ENCODE measurements at regions not wholly inside any gene's neighbourhood (a gene's known extent, or its start where the extent isn't known, plus 50 kb on each side); places are given as distances from the start of the nearest gene placed in this dataset.

DNA sequence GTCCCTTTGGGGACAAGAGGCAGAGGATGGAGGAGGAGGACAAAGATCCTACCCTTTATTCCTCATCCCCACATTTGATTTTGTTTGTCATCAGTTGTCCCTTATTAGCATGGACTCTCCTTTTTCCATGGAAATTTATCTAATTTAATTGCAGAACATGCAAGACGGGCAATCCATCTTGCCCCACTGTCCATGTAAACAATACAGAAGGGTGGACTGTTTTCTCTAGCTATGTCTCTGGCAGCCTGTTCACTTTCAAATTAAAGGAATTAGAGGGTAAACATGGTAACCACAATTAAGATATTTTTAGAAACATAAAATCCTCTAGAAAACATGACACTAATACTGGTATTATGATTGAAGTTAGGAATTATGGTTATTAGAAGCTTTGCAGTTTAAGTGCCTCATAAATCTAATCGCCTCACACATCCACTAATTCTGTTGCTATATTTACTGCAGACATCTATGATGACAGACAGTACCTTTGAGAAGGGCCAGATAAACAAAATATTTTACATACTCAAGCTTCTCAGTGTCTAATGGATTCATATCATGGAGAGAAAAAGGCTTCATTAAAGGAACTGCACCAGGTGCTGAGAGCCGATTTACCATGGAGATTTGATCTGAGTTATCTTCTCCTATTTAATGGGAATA is 215.5 kb downstream of the LNPK start:
- TF ChIP-seq, protein P1, sequence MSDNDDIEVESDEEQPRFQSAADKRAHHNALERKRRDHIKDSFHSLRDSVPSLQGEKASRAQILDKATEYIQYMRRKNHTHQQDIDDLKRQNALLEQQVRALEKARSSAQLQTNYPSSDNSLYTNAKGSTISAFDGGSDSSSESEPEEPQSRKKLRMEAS (IDR thresholded peaks at IDR 0.05): no peak
- TF ChIP-seq TCF12 (IDR thresholded peaks at IDR 0.05; ENCODE audit: low read depth): no peak
- no peak for TF ChIP-seq ZBTB7A (IDR thresholded peaks at IDR 0.05; ENCODE audit: low read depth)

DNA sequence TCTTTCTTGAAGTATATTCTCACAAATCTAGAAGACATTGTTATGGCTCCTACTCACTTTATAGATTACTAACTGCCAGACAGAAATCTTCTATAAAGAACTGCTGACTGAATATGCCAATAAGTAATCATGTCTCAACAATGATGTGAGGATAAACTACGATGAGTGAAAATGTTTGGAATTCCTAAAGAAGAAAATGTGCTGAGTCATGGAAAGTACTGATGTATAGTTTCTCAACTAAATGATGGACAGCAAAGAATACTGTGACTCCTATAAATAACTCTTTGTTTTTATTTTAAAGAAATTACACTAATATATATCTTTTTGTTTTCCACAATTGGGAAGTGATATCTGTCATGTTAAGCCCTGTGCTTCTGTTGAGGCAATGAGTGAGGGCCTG is 232.9 kb downstream of the LNPK start:
- TF ChIP-seq CEBPB (IDR thresholded peaks at IDR 0.05): no peak
- TF ChIP-seq TAF1 (IDR thresholded peaks at IDR 0.05; ENCODE audit: low read depth): no peak

DNA sequence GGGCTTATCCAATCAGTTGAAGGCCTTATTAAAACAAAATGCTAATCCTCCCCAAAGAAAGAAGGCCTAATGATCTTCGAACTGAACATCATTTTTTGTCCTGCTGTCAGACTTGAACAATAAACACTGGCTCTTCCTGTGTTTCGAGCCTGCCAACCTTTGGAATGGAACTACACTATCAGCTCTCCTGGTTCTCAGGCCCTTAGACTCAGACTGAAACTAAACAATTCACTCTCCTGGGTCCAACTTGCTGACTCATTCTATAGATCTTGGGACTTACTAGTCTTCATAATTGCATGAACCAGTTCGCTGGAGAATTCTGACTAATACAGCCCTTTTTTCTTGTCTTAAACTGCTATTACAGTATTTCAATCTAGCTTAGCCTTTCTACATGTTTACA is 235.2 kb downstream of the LNPK start:
- TF ChIP-seq CREB1 (IDR thresholded peaks at IDR 0.05; ENCODE audit: low read depth) (no peak), EGR1 (IDR thresholded peaks at IDR 0.05) (no peak), TCF12 (IDR thresholded peaks at IDR 0.05; ENCODE audit: low read depth) (no peak), FOXM1 (IDR thresholded peaks at IDR 0.05; ENCODE audit: borderline replicate concordance, low read depth) (no peak), TEAD4 (IDR thresholded peaks at IDR 0.05) (no peak)

DNA sequence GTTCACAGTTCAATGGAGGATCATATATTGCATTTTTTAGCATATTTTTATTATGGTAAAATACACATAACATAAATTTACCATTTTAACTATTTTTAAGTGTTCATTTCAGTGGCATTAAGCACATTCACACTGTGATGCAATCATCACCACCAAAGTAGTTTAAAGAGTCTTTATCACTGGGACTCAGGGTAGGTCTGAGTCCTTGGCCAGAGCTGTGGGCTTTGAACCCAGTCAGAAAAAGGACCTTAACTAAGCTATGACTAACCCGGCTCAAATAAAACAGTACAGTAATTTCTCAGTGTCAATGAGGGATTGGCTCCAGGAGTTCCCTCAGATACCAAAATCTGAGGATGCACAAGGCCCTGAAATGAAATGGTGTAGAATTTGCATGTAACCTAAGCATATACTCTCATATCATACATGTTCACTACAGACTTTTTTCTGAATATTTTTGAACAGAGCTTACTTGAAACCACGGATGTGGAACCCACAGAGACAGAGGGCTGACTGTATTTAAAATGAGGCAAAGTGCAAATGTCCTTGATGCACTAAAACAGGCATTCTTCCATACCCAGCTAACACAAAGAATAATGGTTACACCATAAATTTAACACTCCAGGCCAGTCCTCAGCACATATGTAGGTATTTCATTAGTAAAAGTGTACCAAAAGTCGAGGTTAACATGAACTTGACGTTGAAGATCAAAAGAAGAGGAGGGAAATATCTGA is 246.2 kb downstream of the LNPK start:
- TF ChIP-seq EGR1 (IDR thresholded peaks at IDR 0.05): no peak
- TF ChIP-seq, protein P2, sequence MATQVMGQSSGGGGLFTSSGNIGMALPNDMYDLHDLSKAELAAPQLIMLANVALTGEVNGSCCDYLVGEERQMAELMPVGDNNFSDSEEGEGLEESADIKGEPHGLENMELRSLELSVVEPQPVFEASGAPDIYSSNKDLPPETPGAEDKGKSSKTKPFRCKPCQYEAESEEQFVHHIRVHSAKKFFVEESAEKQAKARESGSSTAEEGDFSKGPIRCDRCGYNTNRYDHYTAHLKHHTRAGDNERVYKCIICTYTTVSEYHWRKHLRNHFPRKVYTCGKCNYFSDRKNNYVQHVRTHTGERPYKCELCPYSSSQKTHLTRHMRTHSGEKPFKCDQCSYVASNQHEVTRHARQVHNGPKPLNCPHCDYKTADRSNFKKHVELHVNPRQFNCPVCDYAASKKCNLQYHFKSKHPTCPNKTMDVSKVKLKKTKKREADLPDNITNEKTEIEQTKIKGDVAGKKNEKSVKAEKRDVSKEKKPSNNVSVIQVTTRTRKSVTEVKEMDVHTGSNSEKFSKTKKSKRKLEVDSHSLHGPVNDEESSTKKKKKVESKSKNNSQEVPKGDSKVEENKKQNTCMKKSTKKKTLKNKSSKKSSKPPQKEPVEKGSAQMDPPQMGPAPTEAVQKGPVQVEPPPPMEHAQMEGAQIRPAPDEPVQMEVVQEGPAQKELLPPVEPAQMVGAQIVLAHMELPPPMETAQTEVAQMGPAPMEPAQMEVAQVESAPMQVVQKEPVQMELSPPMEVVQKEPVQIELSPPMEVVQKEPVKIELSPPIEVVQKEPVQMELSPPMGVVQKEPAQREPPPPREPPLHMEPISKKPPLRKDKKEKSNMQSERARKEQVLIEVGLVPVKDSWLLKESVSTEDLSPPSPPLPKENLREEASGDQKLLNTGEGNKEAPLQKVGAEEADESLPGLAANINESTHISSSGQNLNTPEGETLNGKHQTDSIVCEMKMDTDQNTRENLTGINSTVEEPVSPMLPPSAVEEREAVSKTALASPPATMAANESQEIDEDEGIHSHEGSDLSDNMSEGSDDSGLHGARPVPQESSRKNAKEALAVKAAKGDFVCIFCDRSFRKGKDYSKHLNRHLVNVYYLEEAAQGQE (IDR thresholded peaks at IDR 0.05; ENCODE audit: low read depth): no peak
- no peak for TF ChIP-seq TCF12 (IDR thresholded peaks at IDR 0.05; ENCODE audit: low read depth)
- no peak for TF ChIP-seq RAD21 (IDR thresholded peaks at IDR 0.05; ENCODE audit: low read depth)
- TF ChIP-seq CEBPB (IDR thresholded peaks at IDR 0.05): no peak
- TF ChIP-seq, protein P3, sequence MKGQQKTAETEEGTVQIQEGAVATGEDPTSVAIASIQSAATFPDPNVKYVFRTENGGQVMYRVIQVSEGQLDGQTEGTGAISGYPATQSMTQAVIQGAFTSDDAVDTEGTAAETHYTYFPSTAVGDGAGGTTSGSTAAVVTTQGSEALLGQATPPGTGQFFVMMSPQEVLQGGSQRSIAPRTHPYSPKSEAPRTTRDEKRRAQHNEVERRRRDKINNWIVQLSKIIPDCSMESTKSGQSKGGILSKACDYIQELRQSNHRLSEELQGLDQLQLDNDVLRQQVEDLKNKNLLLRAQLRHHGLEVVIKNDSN (IDR thresholded peaks at IDR 0.05): no peak
- TF ChIP-seq TAF1 (IDR thresholded peaks at IDR 0.05; ENCODE audit: low read depth): no peak
- TF ChIP-seq YY1 (IDR thresholded peaks at IDR 0.05; ENCODE audit: low read depth): no peak

DNA sequence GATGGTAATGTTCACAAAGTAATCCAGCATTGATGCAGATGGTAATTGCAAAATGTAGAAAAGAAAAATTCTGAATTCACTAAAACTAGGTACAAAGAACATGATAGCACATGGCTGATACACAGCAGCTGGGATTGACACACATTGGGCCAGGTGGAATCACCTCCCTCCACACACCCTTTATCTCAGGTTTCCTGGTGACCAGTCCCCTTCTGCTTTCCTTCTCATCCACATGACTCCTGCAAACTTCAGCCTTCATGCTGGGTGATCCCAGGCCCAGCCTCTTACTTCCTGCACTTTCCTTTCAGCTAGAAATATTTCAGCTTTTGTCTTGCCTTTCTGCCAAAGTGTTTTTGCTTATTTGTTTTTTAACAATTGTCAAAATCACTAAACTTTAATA is 246.9 kb downstream of the LNPK start:
- TF ChIP-seq EGR1 (IDR thresholded peaks at IDR 0.05) (no peak), TEAD4 (IDR thresholded peaks at IDR 0.05) (no peak), FOXM1 (IDR thresholded peaks at IDR 0.05; ENCODE audit: borderline replicate concordance, low read depth) (no peak), TCF12 (IDR thresholded peaks at IDR 0.05; ENCODE audit: low read depth) (no peak), YY1 (IDR thresholded peaks at IDR 0.05; ENCODE audit: low read depth) (no peak), EP300 (IDR thresholded peaks at IDR 0.05; ENCODE audit: borderline replicate concordance) (no peak), NFIC (IDR thresholded peaks at IDR 0.05) (no peak), TAF1 (IDR thresholded peaks at IDR 0.05; ENCODE audit: low read depth) (no peak), CREB1 (IDR thresholded peaks at IDR 0.05; ENCODE audit: low read depth) (no peak), CEBPB (IDR thresholded peaks at IDR 0.05) (no peak), ZBTB7A (IDR thresholded peaks at IDR 0.05; ENCODE audit: low read depth) (no peak)
- TF ChIP-seq, protein P1 (IDR thresholded peaks at IDR 0.05): no peak
- TF ChIP-seq, protein P3 (IDR thresholded peaks at IDR 0.05): no peak
- TF ChIP-seq, protein P2 (IDR thresholded peaks at IDR 0.05; ENCODE audit: low read depth): no peak

DNA sequence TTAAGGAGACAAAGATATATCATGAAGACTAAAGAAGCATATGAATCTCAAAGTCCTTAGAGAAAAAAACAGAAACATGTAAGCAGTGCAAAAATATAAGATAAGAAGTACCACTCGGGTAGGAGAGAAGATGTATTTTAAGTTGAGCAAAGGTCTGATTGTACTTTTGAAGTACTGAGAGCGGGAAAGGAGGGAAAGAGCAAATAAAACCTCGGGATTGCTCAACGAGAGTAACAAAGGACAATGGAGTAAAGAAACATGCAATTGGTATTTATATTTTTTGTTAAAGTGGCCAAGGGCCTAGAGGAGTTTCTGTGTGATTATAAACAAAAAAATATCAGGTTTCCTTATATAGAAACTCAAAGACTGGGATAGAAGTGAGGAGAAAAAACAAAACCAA is 251.9 kb downstream of the LNPK start:
- no peak for TF ChIP-seq EP300 (IDR thresholded peaks at IDR 0.05; ENCODE audit: borderline replicate concordance)
- TF ChIP-seq CREB1 (IDR thresholded peaks at IDR 0.05; ENCODE audit: low read depth): no peak
- TF ChIP-seq, protein P3 (IDR thresholded peaks at IDR 0.05): no peak
- TF ChIP-seq, protein P1 (IDR thresholded peaks at IDR 0.05): no peak
- no peak for TF ChIP-seq FOXM1 (IDR thresholded peaks at IDR 0.05; ENCODE audit: borderline replicate concordance, low read depth)
- no peak for TF ChIP-seq TEAD4 (IDR thresholded peaks at IDR 0.05)
